Uterus (tissue), 2 donors: ENCODE measurements at regions not wholly inside any gene's neighbourhood (a gene's known extent, or its start where the extent isn't known, plus 50 kb on each side); places are given as distances from the start of the nearest gene placed in this dataset.

ENCODE experiments used
- POLR2A ChIP-seq, 2 donors: fragments of 450-650 bp; IDR thresholded peaks; one replicate each; pipeline ENCODE4 v1.6.1; 2016; ENCODE audit warnings: antibody characterized with exemption in 2 of 2, mild to moderate bottlenecking in 1 of 2, moderate library complexity in 1 of 2
- TF ChIP-seq, protein P1 (sequence below), 4 experiments: fragments of 200-600 bp in 2 of 4; fragments of 450-650 bp in 2 of 4; sonication (generic) in 2 of 4; IDR thresholded peaks; one replicate each; pipeline ENCODE4 v1.5.1; 2016 to 2019; ENCODE audit warnings: antibody characterized with exemption in 4 of 4, mild to moderate bottlenecking in 2 of 4, moderate library complexity in 1 of 4

DNA sequence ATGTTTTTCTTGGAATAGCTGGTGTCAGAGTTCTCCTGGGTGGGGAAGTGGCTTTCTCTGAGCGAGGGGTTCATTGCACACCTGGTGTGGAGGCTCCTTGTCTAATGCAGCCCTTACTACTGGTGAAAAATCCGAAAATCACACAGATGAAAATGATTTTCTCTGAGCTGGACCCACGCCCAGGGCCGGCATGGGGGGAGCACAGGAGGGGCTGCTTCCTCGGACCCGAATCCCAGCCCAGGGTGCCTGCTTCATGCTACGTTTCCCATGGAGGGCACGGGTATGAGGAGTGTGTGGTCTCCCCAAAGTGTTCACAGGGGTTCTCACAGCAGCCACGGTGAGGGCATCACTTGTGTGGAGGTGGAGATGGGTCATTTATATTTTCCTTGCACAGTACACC, 288.0 kb upstream of the HDAC4 start:
- TF ChIP-seq, protein P1, sequence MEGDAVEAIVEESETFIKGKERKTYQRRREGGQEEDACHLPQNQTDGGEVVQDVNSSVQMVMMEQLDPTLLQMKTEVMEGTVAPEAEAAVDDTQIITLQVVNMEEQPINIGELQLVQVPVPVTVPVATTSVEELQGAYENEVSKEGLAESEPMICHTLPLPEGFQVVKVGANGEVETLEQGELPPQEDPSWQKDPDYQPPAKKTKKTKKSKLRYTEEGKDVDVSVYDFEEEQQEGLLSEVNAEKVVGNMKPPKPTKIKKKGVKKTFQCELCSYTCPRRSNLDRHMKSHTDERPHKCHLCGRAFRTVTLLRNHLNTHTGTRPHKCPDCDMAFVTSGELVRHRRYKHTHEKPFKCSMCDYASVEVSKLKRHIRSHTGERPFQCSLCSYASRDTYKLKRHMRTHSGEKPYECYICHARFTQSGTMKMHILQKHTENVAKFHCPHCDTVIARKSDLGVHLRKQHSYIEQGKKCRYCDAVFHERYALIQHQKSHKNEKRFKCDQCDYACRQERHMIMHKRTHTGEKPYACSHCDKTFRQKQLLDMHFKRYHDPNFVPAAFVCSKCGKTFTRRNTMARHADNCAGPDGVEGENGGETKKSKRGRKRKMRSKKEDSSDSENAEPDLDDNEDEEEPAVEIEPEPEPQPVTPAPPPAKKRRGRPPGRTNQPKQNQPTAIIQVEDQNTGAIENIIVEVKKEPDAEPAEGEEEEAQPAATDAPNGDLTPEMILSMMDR (IDR thresholded peaks at IDR 0.05), result no peak
- TF ChIP-seq POLR2A (IDR thresholded peaks at IDR 0.05), result no peak
